Thyroid gland (tissue), 4 donors: ENCODE measurements at regions not wholly inside any gene's neighbourhood (a gene's known extent, or its start where the extent isn't known, plus 50 kb on each side); places are given as distances from the start of the nearest gene placed in this dataset.

Source experiments
- POLR2A ChIP-seq, 2 donors: fragments of 450-650 bp; IDR thresholded peaks; one replicate each; pipeline ENCODE4 v1.6.1; 2017; ENCODE audit warnings: antibody characterized with exemption in 2 of 2, mild to moderate bottlenecking in 2 of 2, moderate library complexity in 1 of 2
- TF ChIP-seq, protein P1 (sequence below), 6 experiments: fragments of 200-600 bp in 3 of 6; fragments of 450-650 bp in 3 of 6; sonication (generic) in 3 of 6; IDR thresholded peaks; one replicate each; pipeline ENCODE4 v1.5.1; 2016 to 2019; ENCODE audit warnings: antibody characterized with exemption in 6 of 6, mild to moderate bottlenecking in 2 of 6, inconsistent platforms in 1 of 6, moderate library complexity in 1 of 6

- TF ChIP-seq, protein P1, sequence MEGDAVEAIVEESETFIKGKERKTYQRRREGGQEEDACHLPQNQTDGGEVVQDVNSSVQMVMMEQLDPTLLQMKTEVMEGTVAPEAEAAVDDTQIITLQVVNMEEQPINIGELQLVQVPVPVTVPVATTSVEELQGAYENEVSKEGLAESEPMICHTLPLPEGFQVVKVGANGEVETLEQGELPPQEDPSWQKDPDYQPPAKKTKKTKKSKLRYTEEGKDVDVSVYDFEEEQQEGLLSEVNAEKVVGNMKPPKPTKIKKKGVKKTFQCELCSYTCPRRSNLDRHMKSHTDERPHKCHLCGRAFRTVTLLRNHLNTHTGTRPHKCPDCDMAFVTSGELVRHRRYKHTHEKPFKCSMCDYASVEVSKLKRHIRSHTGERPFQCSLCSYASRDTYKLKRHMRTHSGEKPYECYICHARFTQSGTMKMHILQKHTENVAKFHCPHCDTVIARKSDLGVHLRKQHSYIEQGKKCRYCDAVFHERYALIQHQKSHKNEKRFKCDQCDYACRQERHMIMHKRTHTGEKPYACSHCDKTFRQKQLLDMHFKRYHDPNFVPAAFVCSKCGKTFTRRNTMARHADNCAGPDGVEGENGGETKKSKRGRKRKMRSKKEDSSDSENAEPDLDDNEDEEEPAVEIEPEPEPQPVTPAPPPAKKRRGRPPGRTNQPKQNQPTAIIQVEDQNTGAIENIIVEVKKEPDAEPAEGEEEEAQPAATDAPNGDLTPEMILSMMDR (IDR thresholded peaks at IDR 0.05), result no peak
- no peak for TF ChIP-seq POLR2A (IDR thresholded peaks at IDR 0.05)
Measured at GRCh38 chr6:169917153-169917552, 165.7 kb downstream of the ERMARD start.
